Suppressor macrophage treated with lipopolysaccharide for 4 hours (primary cell): ENCODE measurements at regions not wholly inside any gene's neighbourhood (a gene's known extent, or its start where the extent isn't known, plus 50 kb on each side); places are given as distances from the start of the nearest gene placed in this dataset.
"Not testable (repeated sequence)": the region's sequence is repeated elsewhere in the genome, so short reads cannot be mapped to it uniquely, and the experiment has no call there.

Experiments used
- DNase-seq: peaks from one replicate; pipeline ENCODE4 v3.0.0-alpha.2; 2020

DNA sequence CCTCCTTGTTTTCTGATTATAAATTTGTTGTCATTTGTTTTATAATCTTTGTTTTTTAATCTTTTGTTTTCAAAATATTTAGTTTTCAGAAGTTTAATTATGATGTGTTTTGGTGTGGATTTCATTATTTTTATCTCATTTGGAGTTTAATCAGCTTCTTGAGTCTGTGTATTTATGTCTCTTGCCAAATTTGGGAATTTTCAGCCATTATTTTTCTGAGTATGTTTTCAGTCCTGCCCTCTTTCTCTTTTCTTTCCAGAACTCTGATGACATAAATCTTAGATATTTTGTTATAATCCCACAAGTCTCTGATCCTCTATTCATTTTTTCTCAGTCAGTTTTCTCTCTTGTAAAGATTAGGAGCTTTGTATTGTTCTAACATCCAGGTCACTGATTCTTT, 89.8 kb downstream of the RHOU start:
- peak; percentile 44 for DNase-seq

DNA sequence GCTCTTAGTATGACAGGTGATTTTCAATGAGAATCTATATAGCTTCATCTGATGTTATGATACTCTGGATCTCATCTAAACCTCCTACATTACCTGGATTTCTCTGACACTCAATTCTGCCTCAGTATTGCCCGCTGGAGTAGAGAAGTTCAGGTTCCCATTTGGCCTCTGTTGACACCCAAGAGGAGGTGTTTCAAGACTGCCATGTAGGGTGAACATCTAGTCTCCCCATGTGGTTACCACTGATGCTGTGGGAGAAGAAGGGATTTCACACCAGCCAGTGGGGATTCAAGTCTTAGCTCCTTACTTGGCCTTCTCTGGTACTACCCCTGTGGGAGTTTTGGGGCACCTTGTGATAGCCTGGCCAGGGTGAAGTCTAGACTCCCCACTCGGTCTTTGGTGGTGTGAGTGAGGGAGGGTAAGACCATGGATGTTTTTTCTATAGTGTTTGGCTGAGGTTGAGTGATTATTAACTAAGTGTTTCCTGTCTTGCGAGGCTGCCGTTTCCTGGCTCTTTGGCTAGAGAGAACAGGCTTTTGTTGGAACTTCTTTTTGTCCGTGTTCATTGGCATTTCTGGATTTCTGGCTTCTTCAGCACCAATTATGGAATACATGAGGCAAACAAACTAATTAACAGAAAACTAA, 90.7 kb downstream of the RHOU start:
- peak; percentile 16 for DNase-seq

DNA sequence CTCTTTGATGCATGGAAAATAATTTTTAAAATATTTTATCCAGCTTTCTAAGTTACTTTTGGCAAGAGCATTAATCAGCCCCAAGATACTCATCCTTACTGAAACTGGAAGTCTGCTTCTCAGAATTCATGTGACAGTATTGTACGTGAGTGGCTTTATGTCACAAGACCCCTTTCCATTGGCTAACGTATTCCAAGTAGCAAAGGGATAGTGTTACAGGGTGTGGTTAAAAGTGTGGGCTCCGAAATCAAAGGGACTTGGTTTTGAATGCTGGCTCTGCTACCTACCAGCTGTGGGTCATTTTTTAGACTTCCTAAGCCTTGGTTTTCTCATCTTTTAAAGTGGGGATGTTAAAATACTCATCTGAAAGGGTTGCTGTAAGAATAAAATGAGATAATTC, 91.7 kb downstream of the RHOU start:
- peak; percentile 95 for DNase-seq

DNA sequence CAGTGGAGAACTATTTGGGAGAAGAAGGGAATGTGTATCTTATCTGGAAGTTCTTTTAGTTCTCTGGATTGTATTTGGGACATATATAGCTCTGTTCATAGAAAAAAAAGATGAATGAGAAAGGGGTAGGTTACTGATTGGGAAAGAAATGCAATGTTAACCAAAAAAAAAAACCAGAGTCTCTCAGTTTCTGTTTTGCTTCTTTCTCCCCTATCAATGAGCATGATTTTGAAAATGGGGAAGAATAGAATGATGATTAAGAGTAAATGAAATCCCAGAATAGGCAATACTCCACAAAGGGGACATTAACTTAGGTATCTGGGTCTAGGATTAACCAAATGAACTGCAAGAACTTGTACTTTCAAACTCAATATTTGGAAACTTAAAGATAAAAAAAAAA, 92.9 kb downstream of the RHOU start:
- DNase-seq, result peak; percentile 83

DNA sequence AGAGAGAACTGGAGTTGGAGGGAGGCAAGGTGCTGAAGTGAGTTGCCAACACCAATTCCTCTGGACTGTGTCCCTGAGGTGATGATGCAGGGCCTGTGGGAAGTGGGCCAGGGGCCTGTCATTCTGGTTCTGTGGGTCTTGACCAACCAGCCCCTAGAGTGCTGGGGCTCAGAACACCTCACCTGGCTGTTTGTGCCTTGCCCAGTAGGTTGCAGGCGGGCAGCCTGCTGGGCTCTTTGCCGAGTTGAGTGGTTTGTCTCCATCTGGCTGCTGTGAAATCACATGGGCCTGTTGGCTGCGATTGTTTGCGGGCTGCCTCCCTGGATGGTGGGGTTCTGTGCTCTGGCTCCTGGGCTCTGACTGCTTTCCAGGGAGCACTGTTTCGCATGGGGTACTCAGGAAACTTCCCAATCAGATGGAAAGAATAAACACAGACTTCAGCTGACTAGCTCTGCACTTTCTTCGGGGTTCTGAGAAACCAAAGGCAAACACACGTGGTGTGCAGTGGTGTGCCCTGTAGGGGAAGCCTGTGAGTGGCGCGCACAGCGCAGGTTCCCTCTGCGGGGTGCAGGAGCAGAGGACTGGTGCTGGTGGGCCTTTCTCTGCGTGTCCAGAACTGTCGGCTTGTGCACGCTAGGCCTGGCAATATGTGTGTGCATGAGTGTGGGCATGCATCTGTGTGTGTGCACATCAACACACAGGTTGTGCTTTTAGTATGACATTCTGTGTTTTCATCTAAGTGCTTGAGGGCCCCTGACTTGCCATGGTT, 95.1 kb downstream of the RHOU start:
- no peak for DNase-seq

DNA sequence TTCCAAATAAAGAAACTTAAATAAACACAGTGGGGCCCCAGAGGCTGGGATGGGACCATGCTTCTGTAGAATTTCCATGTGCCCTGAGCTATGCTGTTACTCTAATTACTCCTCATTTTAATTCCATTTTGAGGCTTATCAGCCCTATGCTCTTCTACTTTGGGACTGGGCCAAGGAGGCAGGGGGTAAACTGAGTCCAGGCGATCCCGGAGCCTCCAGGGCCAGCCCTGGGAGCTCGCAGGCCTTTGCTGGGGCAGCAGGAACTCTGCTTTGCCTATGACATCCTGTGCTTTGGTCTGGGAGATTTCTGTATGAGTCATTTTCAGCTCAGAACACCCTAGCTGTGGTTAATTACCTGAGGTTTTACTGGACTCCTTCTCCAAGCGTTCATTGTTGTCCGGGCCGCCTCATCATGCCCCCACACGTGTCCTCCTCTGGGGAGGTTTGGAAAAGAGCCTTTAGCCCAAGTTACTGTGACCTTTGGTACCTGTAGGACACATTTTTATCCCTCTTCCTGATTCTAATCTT, 95.7 kb downstream of the RHOU start:
- DNase-seq, result no peak

DNA sequence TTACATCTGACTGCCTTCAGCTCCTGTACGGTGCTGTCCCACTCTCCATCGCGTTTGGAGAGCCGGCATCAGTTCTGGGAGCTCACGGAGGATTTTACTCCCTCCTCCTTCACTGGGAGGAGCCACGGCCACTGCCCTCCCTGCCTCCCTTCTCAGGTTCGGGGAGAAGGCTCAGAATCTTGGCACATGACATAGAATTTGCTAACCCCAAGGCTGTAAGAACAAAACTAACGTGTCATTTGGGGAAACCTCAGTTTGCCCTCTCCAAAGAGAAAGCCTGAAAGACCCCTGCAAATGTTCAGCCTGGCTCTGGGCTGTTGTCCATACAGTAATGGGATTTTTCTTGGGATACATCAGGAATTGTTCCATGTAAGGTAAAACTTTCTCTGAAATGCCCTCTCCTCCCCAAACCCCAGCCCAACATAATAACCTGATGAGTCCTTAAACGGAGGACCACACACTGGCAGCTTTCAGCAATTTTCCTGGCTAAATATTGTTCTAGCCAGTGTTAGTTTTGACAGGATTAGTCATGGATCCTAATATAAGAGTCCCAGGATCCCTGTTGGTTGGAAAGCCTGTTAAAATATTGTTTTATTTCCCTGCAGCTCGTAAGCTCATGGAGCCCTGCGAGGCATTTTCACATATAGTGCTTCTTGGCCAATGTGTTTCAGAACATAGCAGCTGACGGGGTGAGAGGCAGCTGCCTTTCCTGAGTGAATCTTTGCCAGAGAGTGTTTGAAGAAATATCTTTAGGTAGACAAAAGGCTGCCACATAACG, 98.8 kb downstream of the RHOU start:
- DNase-seq, result no peak

DNA sequence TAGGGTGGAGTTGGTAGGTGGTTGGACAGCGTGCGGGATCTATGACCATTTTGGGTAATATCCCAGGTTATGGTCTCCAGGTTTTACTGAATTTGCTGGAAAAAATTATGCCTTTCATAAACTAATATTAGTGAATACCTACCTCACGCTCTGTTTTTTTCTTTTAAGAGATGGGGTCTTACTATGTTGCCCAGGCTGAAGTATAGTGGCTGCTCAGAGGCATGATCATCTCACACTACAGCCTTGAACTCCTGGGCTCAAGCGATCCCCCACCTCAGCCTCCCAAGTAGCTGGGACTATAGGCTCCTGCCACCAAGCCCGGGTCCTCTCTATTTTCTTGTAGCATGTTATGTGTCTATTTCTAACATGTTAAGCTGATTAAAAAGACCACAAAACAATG, 100.2 kb downstream of the RHOU start:
- no peak for DNase-seq

DNA sequence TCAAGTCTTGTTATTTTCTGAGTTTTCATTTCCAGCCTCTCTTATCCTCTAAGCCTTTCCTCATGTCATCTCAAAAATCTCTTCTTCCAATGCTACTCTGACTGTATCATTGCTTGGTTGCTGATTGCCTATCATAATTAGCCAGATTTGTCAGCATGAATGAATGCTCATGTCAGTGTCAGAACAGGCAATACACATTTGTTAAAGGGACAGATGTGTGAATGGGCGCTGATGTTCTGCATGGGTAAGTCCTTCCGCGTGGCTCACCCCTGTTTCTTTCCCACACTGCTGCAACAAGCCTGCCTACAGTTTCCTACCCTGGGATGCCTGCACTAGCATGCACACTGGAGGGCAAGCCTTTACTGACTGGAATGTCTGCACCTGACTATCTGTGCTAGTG, 100.6 kb downstream of the RHOU start:
- no peak for DNase-seq

DNA sequence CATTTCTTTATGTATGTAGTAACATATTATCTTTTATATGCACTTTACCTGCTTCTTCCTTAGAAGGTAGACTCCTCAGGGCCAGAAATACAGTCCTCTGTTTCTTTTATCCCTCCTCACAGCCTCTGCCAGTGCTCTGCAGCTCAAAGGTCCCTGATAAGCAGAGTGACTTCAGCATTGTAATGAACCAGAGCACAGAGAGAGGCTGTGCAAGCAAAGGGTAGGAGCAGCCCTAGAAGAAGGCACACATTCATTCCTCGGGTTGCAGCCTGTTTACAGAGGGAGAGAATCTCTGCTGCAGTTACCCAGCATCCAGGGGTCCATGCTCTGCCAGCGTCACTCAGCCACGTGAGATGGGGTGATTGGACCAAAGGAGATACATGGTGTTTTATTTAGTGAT, 101.1 kb downstream of the RHOU start:
- no peak for DNase-seq

DNA sequence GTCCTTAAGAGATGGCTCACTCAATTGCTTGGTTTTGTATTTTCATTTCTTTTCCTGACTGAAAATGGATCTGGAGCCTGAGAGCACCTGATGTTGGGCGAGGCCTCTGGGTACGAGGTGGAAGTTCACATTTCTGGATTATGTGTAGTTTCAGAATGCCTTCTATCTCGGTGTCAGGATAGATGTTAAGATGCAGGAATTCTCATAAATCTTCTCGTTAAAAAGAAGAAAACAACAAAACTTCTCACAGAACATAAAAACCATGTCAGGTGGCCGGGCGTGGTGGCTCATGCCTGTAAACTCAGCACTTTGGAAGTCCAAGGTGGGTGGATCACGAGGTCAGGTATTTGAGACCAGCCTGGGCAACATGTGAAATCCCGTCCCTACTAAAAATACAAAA, 101.8 kb downstream of the RHOU start:
- no peak for DNase-seq

DNA sequence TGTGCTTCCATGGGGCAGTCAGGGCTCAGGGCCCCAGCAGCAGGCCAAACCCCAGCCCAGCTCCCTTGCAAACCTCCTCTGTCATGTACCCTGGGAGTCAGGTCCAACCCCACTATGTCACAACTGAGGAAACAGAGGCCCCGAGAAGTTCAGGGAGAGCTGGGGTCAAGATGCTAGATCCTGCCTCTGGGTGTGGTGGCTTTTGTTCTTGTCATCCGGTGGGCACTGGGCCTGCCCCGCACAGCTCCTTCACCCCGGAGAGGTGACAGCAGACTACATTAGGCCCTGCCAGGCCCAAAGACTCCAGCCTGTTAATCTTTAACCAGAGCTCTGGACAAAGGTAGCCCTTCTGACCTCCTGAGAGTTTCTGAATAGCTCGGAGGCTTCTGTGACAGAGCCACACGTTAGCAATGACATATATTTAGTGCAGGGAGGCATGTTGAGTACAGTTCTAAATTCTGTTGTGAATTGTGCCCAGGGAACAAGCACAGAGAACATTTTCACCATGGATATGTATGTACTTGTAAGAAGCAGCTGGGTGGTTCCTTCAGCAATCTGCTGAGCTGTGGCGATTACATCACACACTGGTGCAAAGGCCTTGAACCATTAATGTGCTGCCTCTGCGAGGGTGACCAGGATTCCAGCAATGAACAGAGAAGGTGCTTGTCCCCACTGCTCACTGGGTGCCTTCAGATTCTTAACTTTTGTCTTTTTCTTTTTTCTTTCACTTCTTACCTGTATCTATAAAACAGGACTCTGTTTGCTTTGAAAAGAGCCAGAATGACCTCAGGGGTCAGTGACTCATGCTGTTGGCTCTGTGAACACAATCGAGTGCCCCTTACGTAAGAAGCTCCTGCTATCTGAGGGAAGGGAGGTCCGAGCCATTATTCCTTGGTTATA, 102.8 kb downstream of the RHOU start:
- DNase-seq, result peak; percentile 82

DNA sequence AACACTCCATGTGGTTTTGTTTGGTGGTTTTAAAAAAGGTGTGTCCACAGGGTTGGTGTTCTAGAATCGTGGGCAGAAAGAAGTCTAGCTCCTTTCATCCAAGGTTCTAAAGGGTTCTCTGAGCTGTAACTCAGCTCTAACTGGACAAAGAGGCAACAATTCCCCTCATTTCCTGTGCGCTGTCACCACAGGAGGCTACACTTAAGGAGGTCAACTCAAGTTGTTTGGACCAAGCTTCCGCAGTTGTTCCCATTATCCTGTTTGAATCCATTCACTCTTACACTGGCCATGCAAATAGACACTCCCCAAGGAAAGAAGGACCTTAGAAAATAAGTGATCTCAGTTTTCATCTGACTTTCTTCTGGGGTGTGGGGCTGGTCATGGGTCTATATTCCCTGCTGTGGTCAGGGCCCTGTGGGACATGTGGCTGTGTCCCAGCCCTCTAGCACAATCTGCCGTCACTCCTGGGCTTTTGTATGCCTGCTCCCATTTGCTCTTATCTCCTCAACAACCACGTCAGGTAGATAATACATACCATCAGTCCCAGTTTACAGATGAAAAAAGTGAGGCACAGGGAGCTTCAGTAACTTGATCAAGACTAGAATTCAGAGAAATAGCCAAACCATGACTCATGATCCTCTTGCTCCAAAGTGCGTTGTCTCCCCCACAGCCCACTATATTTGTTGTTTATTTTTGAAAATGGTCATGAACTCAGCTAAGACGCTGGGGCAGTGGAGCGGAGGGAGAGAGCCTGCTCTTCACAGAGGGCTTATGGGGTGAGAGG, 103.6 kb downstream of the RHOU start:
- no peak for DNase-seq

DNA sequence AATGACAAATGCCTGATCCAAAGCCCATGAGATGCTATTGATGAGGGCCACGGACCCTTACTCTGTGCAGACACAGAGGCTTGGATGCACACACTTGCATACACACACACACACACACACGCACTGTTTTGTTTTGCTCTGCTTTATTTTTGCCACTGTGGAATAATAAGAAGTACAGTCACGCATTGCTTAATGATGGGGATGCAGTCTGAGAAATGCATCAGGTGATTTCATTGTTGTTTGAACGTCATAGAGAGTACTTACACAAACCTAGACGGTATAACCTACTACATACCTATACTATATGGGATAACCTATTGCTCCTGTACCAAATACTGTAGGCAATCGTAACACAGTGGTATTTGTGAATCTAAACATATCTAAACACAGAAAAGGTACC, 104.4 kb downstream of the RHOU start:
- DNase-seq, result no peak

DNA sequence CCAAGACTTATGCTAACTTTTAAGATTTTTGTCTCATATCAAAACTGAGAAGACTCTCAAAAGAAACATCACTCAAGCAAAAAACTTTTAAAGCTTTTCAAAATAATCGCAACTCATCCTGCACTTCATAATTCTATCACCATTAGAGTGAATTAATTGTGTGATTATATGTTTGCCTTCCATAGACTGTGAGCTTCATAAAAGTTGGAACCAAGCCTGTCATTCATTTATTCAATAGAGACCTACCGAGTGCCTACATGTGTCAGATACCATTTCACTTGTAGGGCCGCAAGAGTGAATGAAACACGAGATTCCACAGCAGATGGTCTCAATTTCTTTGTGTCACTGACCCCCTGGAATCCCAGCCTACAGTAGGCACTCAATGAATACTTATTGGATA, 106.4 kb downstream of the RHOU start:
- no peak for DNase-seq

DNA sequence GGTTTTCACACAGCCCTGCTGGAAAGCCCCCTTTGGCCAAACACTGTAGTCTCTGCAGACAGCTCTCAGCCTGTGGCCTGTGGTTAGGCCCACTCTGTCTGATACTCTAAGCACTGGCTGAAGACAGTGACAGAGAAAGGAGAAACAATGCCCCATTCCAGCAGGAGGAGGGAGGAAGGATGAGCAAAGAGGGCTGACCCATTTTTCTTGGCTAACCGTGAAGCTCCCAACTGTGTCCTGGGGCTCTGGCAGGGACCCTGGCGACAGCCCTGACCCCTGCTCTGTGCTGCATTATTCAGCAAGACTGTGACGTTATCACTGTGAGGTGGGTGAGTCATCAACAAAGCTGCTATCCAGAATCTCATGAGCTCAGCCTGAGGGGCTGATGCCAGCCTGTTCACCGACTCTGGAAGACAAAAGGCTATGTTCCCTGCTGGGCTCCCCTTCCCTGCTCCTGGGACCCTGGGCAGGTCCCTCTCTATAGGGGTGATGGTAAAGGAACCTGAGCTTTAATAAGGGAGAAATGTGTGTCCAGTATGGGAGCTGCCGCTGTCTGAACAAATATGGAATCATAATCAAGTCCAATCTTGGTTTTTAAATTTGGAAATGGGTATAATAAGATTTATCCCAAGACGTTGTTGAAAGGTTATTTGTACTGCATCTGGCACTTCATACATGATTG, 107.0 kb downstream of the RHOU start:
- DNase-seq, result peak; percentile 79

DNA sequence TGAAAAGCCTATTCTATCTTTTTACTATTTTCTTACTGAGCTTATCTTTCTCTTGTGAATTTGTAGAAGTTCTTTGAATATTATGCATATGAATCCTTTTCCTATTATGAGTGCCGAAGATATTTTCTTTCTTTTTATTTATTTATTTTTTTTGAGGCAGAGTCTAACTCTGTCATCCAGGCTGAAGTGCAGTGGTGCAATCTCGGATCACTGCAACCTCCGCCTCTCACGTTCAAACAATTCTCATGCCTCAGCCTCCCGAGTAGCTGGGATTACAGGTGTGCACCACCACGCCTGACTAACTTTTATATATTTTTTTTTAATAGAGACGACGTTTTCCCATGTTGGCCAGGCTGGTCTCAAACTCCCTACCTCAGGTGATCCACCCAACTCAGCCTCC, 109.8 kb downstream of the RHOU start:
- no peak for DNase-seq

DNA sequence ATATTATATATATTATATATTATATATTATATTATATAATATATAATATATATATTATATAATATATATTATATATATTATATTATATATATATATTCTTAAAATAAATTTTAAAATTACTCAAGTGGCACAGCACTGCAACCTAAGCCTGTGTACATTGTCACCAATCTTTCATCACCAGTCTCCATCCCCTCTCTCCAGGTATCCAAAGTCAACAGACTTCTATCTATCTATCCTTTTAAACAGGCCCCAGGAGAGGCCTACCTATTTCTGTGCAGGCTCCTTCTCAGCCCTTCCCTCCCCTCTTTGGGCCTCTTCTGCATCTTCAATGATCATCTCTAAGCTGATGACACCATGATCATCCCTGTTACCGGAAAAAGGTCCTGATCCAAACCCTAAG, 111.7 kb downstream of the RHOU start:
- DNase-seq, result no peak

DNA sequence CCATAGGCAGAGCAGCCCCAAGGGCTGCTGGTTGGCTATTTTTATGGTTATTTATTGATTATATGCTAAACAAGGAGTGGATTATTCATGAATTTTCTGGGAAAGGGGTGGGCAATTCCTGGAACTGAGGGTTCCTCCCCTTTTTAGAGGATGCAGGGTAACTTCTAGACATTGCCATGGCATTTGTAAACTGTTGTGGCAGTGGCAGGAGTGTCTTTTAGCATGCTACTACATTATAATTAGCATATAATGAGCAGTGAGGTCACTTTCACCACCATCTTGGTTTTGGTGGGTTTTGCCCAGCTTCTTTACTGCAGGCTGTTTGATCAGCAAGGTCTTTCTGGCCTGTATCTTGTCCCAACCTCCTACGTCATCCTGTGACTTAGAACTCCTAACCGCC, 112.2 kb downstream of the RHOU start:
- not testable (repeated sequence) for DNase-seq

DNA sequence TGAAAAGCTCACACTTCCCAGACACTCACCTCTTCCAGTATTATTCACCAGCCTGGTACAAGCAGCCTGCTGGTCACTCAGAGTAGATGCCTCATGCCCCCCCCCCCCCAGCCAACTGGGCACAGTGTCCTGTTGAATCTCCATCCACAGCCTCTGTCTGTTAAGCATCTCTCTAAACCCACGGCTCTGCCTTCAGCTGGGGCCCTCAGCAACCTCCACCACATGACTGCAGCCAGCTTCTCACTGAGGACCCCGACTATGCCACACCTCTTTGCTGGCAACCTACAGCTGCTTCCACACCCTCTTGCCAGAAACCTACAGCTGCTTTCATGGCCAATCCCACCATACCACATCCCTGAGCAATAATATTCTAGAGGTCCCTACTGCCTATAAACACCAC, 113.1 kb downstream of the RHOU start:
- no peak for DNase-seq

DNA sequence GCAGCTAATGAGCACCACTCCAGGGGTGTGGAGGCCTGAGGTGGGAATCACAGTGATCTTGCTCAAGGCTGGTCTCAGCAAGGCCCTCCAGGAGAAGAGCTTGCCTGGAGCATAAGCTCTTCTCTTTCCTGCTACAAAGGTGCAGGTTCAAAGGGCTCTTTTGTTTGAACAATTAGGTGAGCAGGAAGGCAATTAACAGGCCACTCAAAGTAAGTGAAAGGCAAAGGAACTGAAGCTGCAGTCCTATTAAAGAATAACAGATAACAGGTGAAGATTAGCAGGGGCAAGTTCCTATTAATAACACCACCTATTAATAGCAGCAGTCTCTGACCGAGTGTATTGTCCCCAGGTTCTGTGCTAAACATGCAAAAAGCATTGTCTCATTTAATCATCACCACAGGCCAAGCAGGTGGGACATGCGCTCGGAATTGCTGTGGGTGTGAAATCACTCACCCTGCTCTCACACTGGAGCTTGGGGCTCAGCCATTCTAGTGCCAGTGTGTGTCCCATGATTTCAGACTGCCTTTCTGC, 113.8 kb downstream of the RHOU start:
- DNase-seq, result no peak
